Testis (tissue), 2 donors: ENCODE measurements at regions not wholly inside any gene's neighbourhood (a gene's known extent, or its start where the extent isn't known, plus 50 kb on each side); places are given as distances from the start of the nearest gene placed in this dataset.
"Not testable (repeated sequence)": the region's sequence is repeated elsewhere in the genome, so short reads cannot be mapped to it uniquely, and the experiment has no call there.

ENCODE experiments used
- DNase-seq: peaks from one replicate; pipeline ENCODE4 v3.0.0-alpha.2; 2019
- H3K27ac ChIP-seq, 2 donors: fragments of 200-600 bp; sonication (generic); one replicate each; pipeline ENCODE4 v1.5.1; 2019
- H3K27me3 ChIP-seq: fragments of 200-600 bp; sonication (generic); one replicate; pipeline ENCODE4 v1.5.1; 2019
- H3K36me3 ChIP-seq: fragments of 200-600 bp; sonication (generic); one replicate; pipeline ENCODE4 v1.5.1; 2017; ENCODE audit warnings: low read depth; ENCODE audit errors: missing control alignments
- H3K4me1 ChIP-seq: fragments of 200-600 bp; sonication (generic); one replicate; pipeline ENCODE4 v1.5.1; 2019
- H3K4me3 ChIP-seq, 2 donors: fragments of 200-600 bp; sonication (generic); one replicate each; pipeline ENCODE4 v1.5.1; 2017 to 2019
- H3K9me3 ChIP-seq: fragments of 200-600 bp; sonication (generic); one replicate; pipeline ENCODE4 v1.5.1; 2017
- CTCF ChIP-seq, 3 experiments: fragments of 450-650 bp in 2 of 3; fragments of 200-600 bp in 1 of 3; sonication (generic) in 1 of 3; IDR thresholded peaks; one replicate each; pipeline ENCODE4 v1.5.1; 2016 to 2019; ENCODE audit warnings: antibody characterized with exemption in 3 of 3, mild to moderate bottlenecking in 2 of 3, moderate library complexity in 1 of 3
- POLR2A ChIP-seq: fragments of 450-650 bp; IDR thresholded peaks from one replicate; pipeline ENCODE4 v1.6.1; 2017; ENCODE audit warnings: antibody characterized with exemption, mild to moderate bottlenecking, moderate library complexity
- WGBS, 2 donors: methylation state at CpG; one replicate each; pipeline ENCODE4 v1.1.5; 2018; 5-methylcytosine and 5-hydroxymethylcytosine counted together
- intact Hi-C: fragments of 100-400 bp; cut with DNase I; formaldehyde crosslinking; loops from one replicate; pipeline ENCODE4 v1.15.1; 2023; ENCODE audit warnings: low total_unique reads

GRCh38 chr2:138078153-138078552 is 113.9 kb downstream of the HNMT start:
- no peaks in the 10 kb centered on the region for H3K9me3 ChIP-seq
- H3K4me1 ChIP-seq = no peaks in the 10 kb centered on the region
- no peaks in the 10 kb centered on the region for H3K36me3 ChIP-seq
- intact Hi-C loops = no loop called here
- H3K4me3 ChIP-seq = no peak overlapping the region
- H3K27ac ChIP-seq = no peak overlapping the region
- TF ChIP-seq CTCF (IDR thresholded peaks at IDR 0.05) = no peak
- no peak for TF ChIP-seq POLR2A
- DNase-seq = no peak
- WGBS, 2 donors = 76 to 77% methylated on average over 3 of the region's 3 CpGs
- no peaks in the 10 kb centered on the region for H3K27me3 ChIP-seq

DNA sequence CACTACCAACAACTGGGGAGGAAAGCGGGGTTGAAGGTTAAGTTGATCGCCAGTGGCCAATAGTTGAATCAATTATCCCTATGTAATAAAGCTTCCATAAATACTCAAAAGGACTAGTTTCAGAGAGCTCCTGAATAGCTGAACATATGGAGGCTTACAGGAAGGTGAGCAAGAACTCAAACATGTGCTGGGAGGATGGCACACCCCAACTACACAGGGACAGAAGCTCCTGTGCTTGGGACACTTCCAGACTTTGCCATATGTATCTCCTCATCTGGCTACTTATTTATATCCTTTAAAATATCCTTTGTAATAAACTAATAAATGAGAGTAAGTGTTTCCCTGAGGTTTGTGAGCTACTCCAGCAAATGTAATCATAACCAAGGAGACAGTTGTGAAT is 115.7 kb downstream of the HNMT start:
- DNase-seq = no peak
- Histone ChIP-seq H3K27ac (no peak overlapping the region), H3K9me3 (no peaks in the 10 kb centered on the region), H3K36me3 (no peaks in the 10 kb centered on the region), H3K27me3 (no peaks in the 10 kb centered on the region), H3K4me3 (no peak overlapping the region), H3K4me1 (no peaks in the 10 kb centered on the region)
- TF ChIP-seq POLR2A (no peak), CTCF (IDR thresholded peaks at IDR 0.05) (no peak)
- 98% methylated on average over 2 of the region's 2 CpGs for WGBS, 2 donors
- intact Hi-C loops = no loop called here

DNA sequence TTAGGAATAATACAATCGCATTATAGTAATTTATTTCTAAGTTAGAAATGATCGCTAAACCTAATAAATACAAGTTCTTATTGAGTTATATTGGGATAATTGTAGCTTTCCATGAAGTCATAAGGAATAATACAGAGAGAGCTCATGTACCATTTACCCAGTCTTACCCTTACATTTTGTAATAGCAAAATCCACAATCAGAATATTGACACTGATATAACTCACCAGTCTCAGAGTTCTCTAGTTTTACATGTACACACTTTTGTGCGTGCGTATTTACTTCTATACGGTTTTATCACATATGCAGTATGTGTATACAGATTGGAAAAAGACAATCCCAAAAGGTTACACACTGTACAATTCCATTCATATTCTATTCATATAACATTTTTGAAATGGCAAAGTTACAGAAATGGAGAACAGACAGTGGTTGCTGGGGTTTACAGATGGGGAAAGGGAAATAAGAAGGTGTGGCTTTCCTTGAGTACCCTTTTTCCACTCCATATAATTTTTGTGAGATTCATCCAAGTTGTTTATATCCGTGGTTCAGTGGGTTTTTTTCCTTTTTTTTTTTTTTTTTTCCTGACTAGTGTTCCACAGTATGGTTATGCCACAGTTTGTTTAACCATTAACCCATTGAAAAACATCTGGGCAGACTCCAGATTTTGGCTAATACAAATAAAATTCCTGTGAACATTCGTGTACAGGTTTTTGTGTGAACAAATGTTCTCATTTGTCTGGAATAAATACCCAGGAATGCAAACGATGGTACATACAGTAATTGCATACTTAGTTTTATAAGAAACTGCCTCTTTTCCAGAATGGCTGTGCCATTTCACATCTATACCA is 117.2 kb downstream of the HNMT start:
- no peak for DNase-seq
- H3K36me3 ChIP-seq = no peaks in the 10 kb centered on the region
- 71% methylated on average over 8 of the region's 8 CpGs for WGBS, 2 donors
- no peaks in the 10 kb centered on the region for H3K4me1 ChIP-seq
- TF ChIP-seq POLR2A = no peak
- no peak for TF ChIP-seq CTCF (IDR thresholded peaks at IDR 0.05)
- H3K9me3 ChIP-seq = no peaks in the 10 kb centered on the region
- no peaks in the 10 kb centered on the region for H3K27me3 ChIP-seq
- intact Hi-C loops = no loop called here
- no peak overlapping the region for H3K27ac ChIP-seq
- H3K4me3 ChIP-seq = no peak overlapping the region

DNA sequence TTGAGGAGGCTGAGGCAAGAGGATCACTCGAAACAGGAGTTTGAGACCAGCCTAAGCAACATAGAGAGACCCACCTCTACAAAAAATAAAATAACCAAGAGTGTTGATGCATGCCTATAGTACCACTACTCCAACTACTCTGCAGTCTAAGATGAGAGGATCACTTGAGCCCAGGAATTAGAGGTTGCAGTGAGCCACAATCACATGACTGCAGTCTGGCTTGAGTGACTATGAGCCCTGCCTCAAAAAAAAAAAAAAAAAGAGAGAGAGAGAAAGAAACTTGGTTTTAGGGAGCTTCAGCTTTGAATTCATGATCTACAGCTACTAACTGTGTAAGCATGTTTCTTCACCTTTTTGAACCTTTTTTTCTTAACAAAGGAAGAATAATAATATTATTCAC is 119.9 kb downstream of the HNMT start:
- WGBS, 2 donors = 86 to 100% methylated on average over 1 of the region's 1 CpG
- Histone ChIP-seq H3K4me1 (no peaks in the 10 kb centered on the region), H3K4me3 (no peak overlapping the region), H3K27me3 (no peaks in the 10 kb centered on the region), H3K9me3 (no peaks in the 10 kb centered on the region), H3K36me3 (no peaks in the 10 kb centered on the region), H3K27ac (no peak overlapping the region)
- TF ChIP-seq CTCF (IDR thresholded peaks at IDR 0.05) (no peak), POLR2A (no peak)
- intact Hi-C loops = no loop called here
- no peak for DNase-seq

- WGBS, 2 donors = 83 to 90% methylated on average over 1 of the region's 1 CpG
Observed at GRCh38 chr2:138085441-138085840, 121.2 kb downstream of the HNMT start.

More at GRCh38 chr2:138085441-138085840, 121.2 kb downstream of the HNMT start:
- H3K27ac ChIP-seq, DNase-seq, H3K36me3 ChIP-seq, H3K9me3 ChIP-seq, H3K4me3 ChIP-seq, H3K4me1 ChIP-seq, intact Hi-C loops, H3K27me3 ChIP-seq: not testable (repeated sequence)
